GM10248 (cell line): ENCODE measurements at regions not wholly inside any gene's neighbourhood (a gene's known extent, or its start where the extent isn't known, plus 50 kb on each side); places are given as distances from the start of the nearest gene placed in this dataset.

Experiments used
- CTCF ChIA-PET: fragments of 300-600 bp; sonication (Branson Sonifier 250); formaldehyde crosslinking; extraction: SDS; loops from one replicate; lab custom pipeline; 2021; ENCODE audit warnings: antibody characterized with exemption; lab: Yijun Ruan, JAX
- POLR2A ChIA-PET: fragments of 350-650 bp; sonication (Branson Sonifier 250); formaldehyde crosslinking; extraction: SDS; loops from one replicate; lab custom pipeline; 2020; ENCODE audit warnings: antibody characterized with exemption; lab: Yijun Ruan, JAX
- DNase-seq: peaks from one replicate; pipeline ENCODE4 v3.0.0; 2012; ENCODE audit errors: extremely low spot score
- CTCF ChIP-seq: IDR thresholded peaks from 2 replicates; pipeline ENCODE4 v1.5.1; 2012; ENCODE audit warnings: mild to moderate bottlenecking, low read depth; ENCODE audit errors: extremely low read depth, missing control alignments, control extremely low read depth

- ChIA-PET CTCF (interaction anchor here (1.5 to 2.1 kb wide), 2 partner anchors 258 to 647 kb away, joined by 3 to 7 read pairs; no protein-coding TSS in a partner anchor), POLR2A (no interaction called here)
- TF ChIP-seq CTCF = peak; percentile 94
- DNase-seq = peak; percentile 81
These were observed 135.6 kb upstream of the PPP1R26 start for GRCh38 chr9:135343837-135344522.

DNA sequence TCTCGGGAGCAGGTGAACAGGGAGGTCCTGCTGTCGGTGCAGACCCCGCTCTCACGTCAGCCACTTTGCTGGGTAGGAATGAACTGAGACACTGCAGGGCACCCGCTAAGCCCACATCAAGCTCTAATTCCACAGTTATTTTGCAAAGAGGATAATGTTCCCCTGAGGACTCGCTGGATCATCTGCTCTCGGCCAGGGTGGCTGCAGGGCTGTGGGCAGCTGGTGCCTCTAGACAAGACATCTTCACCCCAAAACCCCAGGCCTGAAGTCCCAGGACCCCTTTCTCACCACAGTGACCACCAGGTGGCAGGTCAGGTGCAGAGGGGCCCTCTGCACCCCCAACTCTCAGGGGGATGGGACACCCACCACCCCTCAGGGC is 135.1 kb upstream of the PPP1R26 start:
- TF ChIP-seq CTCF = no peak
- POLR2A ChIA-PET = no interaction called here
- CTCF ChIA-PET = interaction anchor here (1.1 to 1.5 kb wide), 2 partner anchors 13 to 258 kb away, joined by 3 read pairs; no protein-coding TSS in a partner anchor
- DNase-seq = no peak

- TF ChIP-seq CTCF = no peak
- ChIA-PET CTCF (interaction anchor here (1.1 to 1.5 kb wide), 2 partner anchors 12 to 259 kb away, joined by 3 read pairs; no protein-coding TSS in a partner anchor), POLR2A (no interaction called here)
- DNase-seq = no peak
These were observed 134.6 kb upstream of the PPP1R26 start for GRCh38 chr9:135344915-135345500.

- POLR2A ChIA-PET = no interaction called here
- no peak for TF ChIP-seq CTCF
- CTCF ChIA-PET = no interaction called here
- DNase-seq = no peak
These were observed 133.7 kb upstream of the PPP1R26 start for GRCh38 chr9:135345775-135346433.

DNA sequence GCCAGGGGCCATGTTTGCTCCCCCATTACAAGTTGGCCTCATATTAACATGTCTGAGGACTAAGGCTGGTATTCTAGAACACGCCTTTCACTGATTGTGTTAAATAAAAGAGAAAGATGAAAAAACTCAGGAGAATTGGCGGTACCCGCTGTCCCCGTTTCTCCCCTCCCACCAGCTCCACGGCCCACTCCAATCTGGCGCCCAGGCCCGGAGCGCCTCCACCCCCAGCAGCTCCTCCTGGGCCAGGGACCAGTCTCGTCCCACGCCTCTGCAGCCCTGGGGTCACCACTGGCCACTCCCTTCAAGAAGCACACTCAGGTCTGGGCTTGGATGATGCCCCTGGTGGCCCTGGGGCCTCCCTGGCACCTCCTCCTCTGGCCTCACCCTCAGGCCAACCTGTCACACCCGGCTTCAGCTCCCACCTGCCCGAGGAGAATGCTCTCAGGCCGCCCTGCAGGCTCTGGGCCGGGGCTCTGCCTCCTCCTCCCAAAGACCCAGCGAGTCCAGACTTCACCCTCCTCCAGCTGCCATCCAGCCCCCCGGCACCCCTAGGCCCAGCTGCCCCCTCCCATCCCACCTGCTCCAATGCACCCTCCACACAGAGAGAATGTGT is 133.0 kb upstream of the PPP1R26 start:
- POLR2A ChIA-PET = no interaction called here
- CTCF ChIA-PET = no interaction called here
- TF ChIP-seq CTCF = no peak
- DNase-seq = no peak

GRCh38 chr9:135347461-135347860 is 132.1 kb upstream of the PPP1R26 start:
- ChIA-PET CTCF (no interaction called here), POLR2A (no interaction called here)
- DNase-seq = no peak
- TF ChIP-seq CTCF = no peak
